ENCODE measurements at regions not wholly inside any gene's neighbourhood (a gene's known extent, or its start where the extent isn't known, plus 50 kb on each side); places are given as distances from the start of the nearest gene placed in this dataset.

GRCh38 chr2:129092956-129093355 lies 774.3 kb upstream of the HS6ST1 start:
- TF ChIP-seq CTCF (IDR thresholded peaks at IDR 0.05) (no peak), EZH2 (IDR thresholded peaks at IDR 0.05) (no peak), EZH2phosphoT487 (IDR thresholded peaks at IDR 0.05) (no peak)

All from neural progenitor cell (in vitro differentiated cells).